T-cell (primary cell): ENCODE measurements at regions not wholly inside any gene's neighbourhood (a gene's known extent, or its start where the extent isn't known, plus 50 kb on each side); places are given as distances from the start of the nearest gene placed in this dataset.
"Not testable (repeated sequence)": the region's sequence is repeated elsewhere in the genome, so short reads cannot be mapped to it uniquely, and the experiment has no call there.

Experiments
- ATAC-seq, 4 experiments: fragments of 200-7000 bp in 3 of 4; fragments of 150-1000 bp in 1 of 4; cut with Tn5 transposase; replicated peaks in 1 of 4; 1 replicate in 3 of 4; 2 replicates in 1 of 4; pipeline ENCODE4 v1.10.0; 2021; ENCODE audit warnings: moderate library complexity in 3 of 4, mild to moderate bottlenecking in 2 of 4, moderate number of reproducible peaks in 1 of 4
- CTCF ChIA-PET, 2 donors: fragments of 300-600 bp; sonication (Branson Sonifier 250); formaldehyde crosslinking; loops; one replicate each; lab custom pipeline; 2022; ENCODE audit warnings: antibody characterized with exemption in 2 of 2; lab: Charles Lee
- POLR2A ChIA-PET, 2 donors: fragments of 300-600 bp; sonication (Branson Sonifier 250); formaldehyde crosslinking; loops; one replicate each; lab custom pipeline; 2022; ENCODE audit warnings: antibody characterized with exemption in 2 of 2; lab: Charles Lee
- DNase-seq, 35 experiments: peaks; one replicate each; pipeline versions ENCODE4 v3.0.0 to v3.0.0-alpha.2; 2013 to 2023
- H3K27ac ChIP-seq: one replicate; pipeline ENCODE4 v1.5.1; 2013; ENCODE audit warnings: low read length
- H3K27me3 ChIP-seq, 2 experiments: replicated peaks in 1 of 2; 1 replicate in 1 of 2; 2 replicates in 1 of 2; pipeline versions ENCODE4 v1.6.1 to v1.7.0; 2013; ENCODE audit warnings: low read length in 1 of 2, mixed read lengths in 1 of 2; ENCODE audit not compliant: control insufficient read depth in 2 of 2, insufficient read depth in 2 of 2; ENCODE audit errors: extremely low read depth in 1 of 2
- H3K36me3 ChIP-seq, 2 donors: 1 replicate in 1 of 2; 2 replicates in 1 of 2; pipeline versions ENCODE4 v1.6.1 to v1.7.0; 2013; ENCODE audit warnings: low read length in 1 of 2; ENCODE audit not compliant: control insufficient read depth in 2 of 2, insufficient read depth in 1 of 2; ENCODE audit errors: extremely low read depth in 1 of 2
- H3K4me1 ChIP-seq, 2 experiments: 1 replicate in 1 of 2; 2 replicates in 1 of 2; pipeline versions ENCODE4 v1.6.1 to v1.7.0; 2013; ENCODE audit warnings: low read length in 2 of 2, mixed read lengths in 1 of 2; ENCODE audit not compliant: insufficient read depth in 2 of 2, control insufficient read depth in 1 of 2; ENCODE audit errors: extremely low read depth in 1 of 2
- H3K4me3 ChIP-seq, 2 donors: 1 replicate in 1 of 2; 2 replicates in 1 of 2; pipeline versions ENCODE4 v1.5.1 to v1.7.0; 2013; ENCODE audit warnings: mild to moderate bottlenecking in 2 of 2, low read length in 1 of 2, moderate library complexity in 1 of 2; ENCODE audit not compliant: control insufficient read depth in 1 of 2; ENCODE audit errors: extremely low read depth in 1 of 2
- H3K9me3 ChIP-seq: 2 replicates; pipeline ENCODE4 v1.7.0; 2013
- H3K27ac Mint-ChIP-seq, 2 donors: one replicate each; pipeline ENCODE4 v1.8.0; 2020 to 2021; ENCODE audit warnings: mild to moderate bottlenecking in 2 of 2, mixed read lengths in 2 of 2
- H3K27me3 Mint-ChIP-seq, 2 donors: one replicate each; pipeline ENCODE4 v1.8.0; 2021 to 2022; ENCODE audit warnings: mixed read lengths in 2 of 2
- H3K36me3 Mint-ChIP-seq: one replicate; pipeline ENCODE4 v1.8.0; 2021; ENCODE audit warnings: mixed read lengths
- H3K4me1 Mint-ChIP-seq, 3 donors: one replicate each; pipeline ENCODE4 v1.8.0; 2020 to 2022; ENCODE audit warnings: mixed read lengths in 3 of 3, mild to moderate bottlenecking in 1 of 3
- H3K4me3 Mint-ChIP-seq, 3 donors: one replicate each; pipeline ENCODE4 v1.8.0; 2020 to 2022; ENCODE audit warnings: mild to moderate bottlenecking in 3 of 3, mixed read lengths in 3 of 3, moderate library complexity in 3 of 3
- H3K9me3 Mint-ChIP-seq, 3 donors: one replicate each; pipeline ENCODE4 v1.8.0; 2020 to 2022; ENCODE audit warnings: mixed read lengths in 3 of 3
- WGBS: methylation state at CpG from one replicate; pipeline ENCODE4 v1.1.5; 2013; ENCODE audit warnings: missing lambda C conversion rate; ENCODE audit not compliant: insufficient coverage; 5-methylcytosine and 5-hydroxymethylcytosine counted together

DNA sequence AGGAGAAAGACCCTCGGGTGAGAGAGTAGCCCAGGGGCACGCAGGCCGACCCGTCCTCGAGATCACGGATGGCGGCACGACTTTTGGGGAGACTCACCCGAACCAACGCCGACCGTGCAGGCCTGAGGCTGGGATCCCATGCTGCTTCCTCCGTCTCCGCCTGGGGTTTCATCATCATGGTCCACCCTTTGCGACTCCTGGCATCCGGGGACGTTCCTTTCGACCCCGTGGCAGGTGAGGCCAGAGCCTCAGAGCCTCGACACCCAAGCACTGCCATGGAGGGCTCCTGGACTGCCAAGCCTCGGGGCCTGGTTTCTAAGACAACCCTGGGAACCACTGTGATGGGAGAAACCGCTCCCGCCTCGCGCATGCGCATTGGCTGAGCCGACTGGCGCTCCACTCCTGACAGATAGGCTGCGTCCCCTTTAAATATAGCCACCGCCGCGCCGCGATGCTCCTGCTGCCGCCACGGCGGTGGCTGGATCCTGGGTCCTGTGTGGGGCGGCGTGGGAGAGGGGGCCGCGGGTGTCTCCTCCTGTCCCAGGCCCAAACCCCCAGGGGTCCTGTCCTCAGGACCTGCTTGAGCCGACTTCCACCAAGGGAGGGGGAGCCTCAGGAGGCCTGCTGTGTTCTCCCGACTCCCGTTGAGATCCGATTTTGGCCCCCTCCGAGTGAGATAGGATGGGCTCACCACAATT, 481.6 kb downstream of the SPATA31A7 start:
- 88% methylated on average over 41 of the region's 46 CpGs for WGBS

GRCh38 chr9:61672107-61672541, 482.3 kb downstream of the SPATA31A7 start:
- CTCF ChIA-PET, H3K4me3 ChIP-seq, POLR2A ChIA-PET, ATAC-seq, H3K27me3 Mint-ChIP-seq, H3K27ac Mint-ChIP-seq, DNase-seq, H3K27ac ChIP-seq, H3K4me1 Mint-ChIP-seq, H3K36me3 Mint-ChIP-seq, H3K4me3 Mint-ChIP-seq, H3K9me3 ChIP-seq, H3K4me1 ChIP-seq, H3K36me3 ChIP-seq, H3K27me3 ChIP-seq: not testable (repeated sequence)
- 76% methylated on average over 14 of the region's 22 CpGs for WGBS
- H3K9me3 Mint-ChIP-seq = peaks cover 11 to 23% (median 13%) of the 10 kb centered on the region in 3 donors

More for the DNA sequence above, 481.6 kb downstream of the SPATA31A7 start:
- Mint-ChIP-seq H3K4me1 (peaks cover 0 to 6% (median 2%) of the 10 kb centered on the region in 3 donors), H3K4me3 (no peak overlapping the region), H3K27ac (no peak overlapping the region), H3K36me3 (peaks cover 2% of the 10 kb centered on the region), H3K9me3 (peaks cover 9 to 24% (median 13%) of the 10 kb centered on the region in 3 donors), H3K27me3 (no peaks in the 10 kb centered on the region)
- Histone ChIP-seq H3K4me3 (no peak overlapping the region), H3K9me3 (no peaks in the 10 kb centered on the region), H3K27me3 (no peaks in the 10 kb centered on the region), H3K4me1 (no peaks in the 10 kb centered on the region), H3K27ac (no peak overlapping the region), H3K36me3 (no peaks in the 10 kb centered on the region)
- DNase-seq = no peak
- no peak for ATAC-seq
- CTCF ChIA-PET = no interaction called here
- POLR2A ChIA-PET = no interaction called here

- DNase-seq, H3K4me3 Mint-ChIP-seq, H3K4me3 ChIP-seq, H3K27ac ChIP-seq, H3K36me3 Mint-ChIP-seq, H3K27me3 Mint-ChIP-seq, CTCF ChIA-PET, H3K36me3 ChIP-seq, H3K4me1 ChIP-seq, H3K27me3 ChIP-seq, ATAC-seq, H3K27ac Mint-ChIP-seq, H3K9me3 ChIP-seq, POLR2A ChIA-PET: not testable (repeated sequence)
- 85% methylated on average over 14 of the region's 16 CpGs for WGBS
- Mint-ChIP-seq H3K4me1 (peaks cover 0 to 11% (median 7%) of the 10 kb centered on the region in 3 donors), H3K9me3 (peaks cover 12 to 23% (median 13%) of the 10 kb centered on the region in 3 donors)
These were observed 482.9 kb downstream of the SPATA31A7 start for GRCh38 chr9:61672645-61673167.

DNA sequence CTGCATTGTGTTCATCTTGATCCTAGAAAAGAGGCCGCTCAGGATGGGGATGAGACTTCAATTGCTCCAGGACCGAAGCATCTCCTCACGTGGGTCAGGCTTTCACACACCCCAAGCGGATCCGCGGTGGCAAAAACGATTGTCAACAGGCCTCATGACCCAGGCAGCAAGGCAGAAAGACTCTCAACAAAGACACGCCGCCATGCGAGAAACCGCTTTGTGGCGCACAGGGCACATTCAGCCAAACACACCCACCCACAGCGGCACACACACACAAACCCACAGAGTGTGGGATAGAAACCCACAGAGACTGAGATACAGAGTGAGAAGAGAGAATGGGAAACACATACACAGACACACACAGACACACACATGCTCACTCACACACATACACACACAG, 483.4 kb downstream of the SPATA31A7 start:
- ATAC-seq (no peak), DNase-seq (no peak)
- H3K4me3 Mint-ChIP-seq = no peak overlapping the region
- H3K27ac Mint-ChIP-seq = no peak overlapping the region
- H3K4me1 ChIP-seq = no peaks in the 10 kb centered on the region
- no peaks in the 10 kb centered on the region for H3K27me3 Mint-ChIP-seq
- ChIA-PET POLR2A (no interaction called here), CTCF (no interaction called here)
- no peaks in the 10 kb centered on the region for H3K27me3 ChIP-seq
- 56% methylated on average over 3 of the region's 13 CpGs for WGBS
- no peaks in the 10 kb centered on the region for H3K9me3 ChIP-seq
- H3K36me3 ChIP-seq = no peaks in the 10 kb centered on the region
- no peak overlapping the region for H3K4me3 ChIP-seq
- H3K4me1 Mint-ChIP-seq = peaks cover 0 to 11% (median 7%) of the 10 kb centered on the region in 3 donors
- peaks cover 11 to 21% (median 13%) of the 10 kb centered on the region in 3 donors for H3K9me3 Mint-ChIP-seq
- peaks cover 2% of the 10 kb centered on the region for H3K36me3 Mint-ChIP-seq
- no peak overlapping the region for H3K27ac ChIP-seq

DNA sequence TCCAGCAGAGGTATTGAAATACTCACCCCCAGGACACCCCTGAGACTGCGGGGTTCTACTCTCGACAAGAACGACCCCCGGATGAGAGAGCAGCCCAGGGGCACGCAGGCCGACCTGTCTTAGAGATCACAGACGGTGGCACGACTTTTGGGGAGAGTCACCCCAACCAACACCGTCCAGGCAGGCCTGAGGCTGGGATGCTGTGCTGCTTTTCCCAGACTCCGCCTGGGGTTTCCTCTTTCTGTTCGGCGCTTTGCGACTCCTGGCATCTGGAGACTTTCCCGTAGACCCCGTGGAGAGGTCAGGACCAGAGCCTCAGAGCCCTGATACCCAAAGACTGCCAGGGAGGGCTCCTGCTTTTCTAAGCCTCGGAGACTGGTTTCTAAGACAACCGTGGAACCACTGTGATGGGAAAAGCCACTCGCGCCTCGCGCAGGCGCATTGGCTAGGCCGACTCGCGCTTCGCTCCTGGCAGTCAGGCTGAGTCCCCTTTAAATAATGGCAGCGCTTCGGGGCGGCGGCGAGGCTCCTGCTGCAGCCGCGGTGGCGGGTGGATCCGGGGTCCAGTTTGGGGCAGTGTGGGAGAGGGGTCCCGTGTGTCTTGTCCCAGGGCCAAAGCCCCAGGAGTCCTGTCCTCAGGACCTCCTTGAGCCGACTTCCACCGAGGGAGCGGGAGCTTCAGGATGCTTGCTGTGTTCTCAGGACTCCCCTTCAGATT, 484.0 kb downstream of the SPATA31A7 start:
- H3K36me3 Mint-ChIP-seq = peaks cover 2% of the 10 kb centered on the region
- H3K4me3 Mint-ChIP-seq = no peak overlapping the region
- DNase-seq (no peak), ATAC-seq (no peak)
- ChIA-PET CTCF (no interaction called here), POLR2A (no interaction called here)
- Histone ChIP-seq H3K4me3 (no peak overlapping the region), H3K9me3 (no peaks in the 10 kb centered on the region), H3K27me3 (no peaks in the 10 kb centered on the region), H3K36me3 (no peaks in the 10 kb centered on the region), H3K27ac (no peak overlapping the region), H3K4me1 (no peaks in the 10 kb centered on the region)
- peaks cover 0 to 11% (median 7%) of the 10 kb centered on the region in 3 donors for H3K4me1 Mint-ChIP-seq
- WGBS = 84% methylated on average over 38 of the region's 39 CpGs
- no peaks in the 10 kb centered on the region for H3K27me3 Mint-ChIP-seq
- peaks cover 10 to 18% (median 13%) of the 10 kb centered on the region in 3 donors for H3K9me3 Mint-ChIP-seq
- H3K27ac Mint-ChIP-seq = no peak overlapping the region

DNA sequence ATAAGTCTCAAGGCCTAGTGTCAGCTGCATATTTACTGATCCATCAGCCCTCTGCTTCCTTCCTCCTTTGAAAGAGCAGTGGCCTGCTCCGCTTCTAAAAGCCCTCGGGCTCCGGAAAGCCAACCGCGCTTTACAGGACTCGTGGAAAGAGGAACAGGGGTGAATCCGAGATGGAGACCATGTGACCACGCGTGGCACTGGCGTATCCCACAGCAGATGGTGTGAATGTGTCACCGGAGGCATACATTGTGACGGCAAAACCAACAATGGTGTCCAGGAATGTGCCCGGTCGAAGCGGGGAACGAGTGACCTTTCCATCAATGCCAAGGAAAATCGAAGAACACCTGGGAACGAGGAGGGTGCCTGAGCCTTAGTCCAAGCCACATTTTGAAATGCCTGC, 484.6 kb downstream of the SPATA31A7 start:
- ATAC-seq (no peak), DNase-seq (no peak)
- H3K27me3 ChIP-seq = no peaks in the 10 kb centered on the region
- Mint-ChIP-seq H3K4me1 (peaks cover 0 to 12% (median 7%) of the 10 kb centered on the region in 3 donors), H3K4me3 (no peak overlapping the region), H3K27me3 (no peaks in the 10 kb centered on the region), H3K27ac (no peak overlapping the region), H3K9me3 (peaks cover 7 to 15% (median 11%) of the 10 kb centered on the region in 3 donors), H3K36me3 (peaks cover 2% of the 10 kb centered on the region)
- no peaks in the 10 kb centered on the region for H3K4me1 ChIP-seq
- whole genome bisulfite sequencing = 85% methylated on average over 18 of the region's 18 CpGs
- H3K36me3 ChIP-seq = no peaks in the 10 kb centered on the region
- no peak overlapping the region for H3K27ac ChIP-seq
- no peaks in the 10 kb centered on the region for H3K9me3 ChIP-seq
- no peak overlapping the region for H3K4me3 ChIP-seq
- ChIA-PET POLR2A (no interaction called here), CTCF (no interaction called here)
